Panc1 (cell line): ENCODE measurements at regions not wholly inside any gene's neighbourhood (a gene's known extent, or its start where the extent isn't known, plus 50 kb on each side); places are given as distances from the start of the nearest gene placed in this dataset.
A peak's percentile ranks its signal among the peaks of the same experiment; 100 is the strongest.

Experiments
- ATAC-seq: fragments of 200-7000 bp; cut with Tn5 transposase; 2 replicates; pipeline ENCODE4 v1.9.1; 2020; ENCODE audit warnings: mild to moderate bottlenecking, moderate library complexity
- BruUV-seq: library from RNA; stranded (reverse); fragments of 400-500 nt; replicated peaks from 2 replicates; lab custom pipeline; 2021; lab: Mats Ljungman, UMichigan
- CTCF ChIA-PET: fragments of 300-600 bp; sonication (Branson Sonifier 250); formaldehyde crosslinking; loops from one replicate; lab custom pipeline; 2022; ENCODE audit warnings: antibody characterized with exemption; lab: Charles Lee
- POLR2A ChIA-PET: fragments of 300-600 bp; sonication (Branson Sonifier 250); formaldehyde crosslinking; loops from one replicate; lab custom pipeline; 2022; ENCODE audit warnings: antibody characterized with exemption; lab: Charles Lee
- DNase-seq: peaks from one replicate; pipeline ENCODE4 v3.0.0-alpha.2; 2010; ENCODE audit warnings: low read depth, low spot score
- H3K27ac ChIP-seq: 2 replicates; pipeline ENCODE4 v1.5.1; 2011; ENCODE audit warnings: mild to moderate bottlenecking, low read length, inconsistent platforms
- H3K27me3 ChIP-seq: fragments of 200-500 bp; sonication (Bioruptor generic); 2 replicates; pipeline ENCODE4 v1.6.0; 2014; ENCODE audit warnings: low read length, inconsistent platforms; ENCODE audit not compliant: control insufficient read depth, insufficient read depth
- H3K36me3 ChIP-seq: fragments of 200-500 bp; sonication (Bioruptor generic); 2 replicates; pipeline ENCODE4 v1.5.1; 2014; ENCODE audit warnings: inconsistent platforms, mild to moderate bottlenecking, low read length, moderate library complexity; ENCODE audit not compliant: control insufficient read depth, insufficient read depth
- H3K4me1 ChIP-seq: 2 replicates; pipeline ENCODE4 v1.5.1; 2011; ENCODE audit warnings: inconsistent platforms, mild to moderate bottlenecking, low read length, moderate library complexity; ENCODE audit not compliant: control insufficient read depth, insufficient read depth
- H3K4me3 ChIP-seq, 2 experiments: 2 replicates each; pipeline ENCODE4 v1.5.1; 2011 to 2012; ENCODE audit warnings: low read depth in 2 of 2, low read length in 2 of 2, mild to moderate bottlenecking in 2 of 2, inconsistent platforms in 1 of 2, moderate library complexity in 1 of 2
- H3K9me3 ChIP-seq: fragments of 200-500 bp; sonication (Bioruptor generic); 2 replicates; pipeline ENCODE4 v1.5.1; 2014; ENCODE audit warnings: low read depth, mild to moderate bottlenecking, inconsistent platforms, low read length, moderate library complexity; ENCODE audit not compliant: control insufficient read depth, insufficient read depth
- POLR2AphosphoS5 ChIP-seq: IDR thresholded peaks from 2 replicates; pipeline ENCODE4 v1.6.1; 2012; ENCODE audit warnings: mild to moderate bottlenecking, low read depth, low read length, moderate library complexity
- REST ChIP-seq, 2 experiments: IDR thresholded peaks; 2 replicates each; pipeline ENCODE4 v1.6.1; 2011 to 2012; ENCODE audit warnings: low read depth in 2 of 2, control low read depth in 1 of 2, low read length in 1 of 2, mild to moderate bottlenecking in 1 of 2, moderate library complexity in 1 of 2; ENCODE audit not compliant: insufficient read depth in 1 of 2
- SIN3A ChIP-seq: IDR thresholded peaks from 2 replicates; pipeline ENCODE4 v1.6.1; 2012; ENCODE audit warnings: low read depth, mild to moderate bottlenecking, low read length, moderate library complexity, borderline replicate concordance; ENCODE audit not compliant: insufficient read depth
- TCF7L2 ChIP-seq: IDR thresholded peaks from 2 replicates; pipeline ENCODE4 v1.6.1; 2011; ENCODE audit warnings: mild to moderate bottlenecking, low read depth, low read length, inconsistent platforms
- in situ Hi-C: cut with HindIII; loops from 2 replicates; pipeline ENCODE4 v1.10.0; 2016; ENCODE audit warnings: low sequenced_read_pairs, low pct_unique_long_range_greater_than_20kb
- intact Hi-C: fragments of 100-400 bp; cut with micrococcal nuclease; formaldehyde crosslinking; loops from one replicate; pipeline ENCODE4 v1.10.0; 2022; ENCODE audit not compliant: unreplicated experiment
- TF ChIP-seq, protein P1 (sequence below): fragments of 450-650 bp; IDR thresholded peaks from 2 replicates; pipeline ENCODE4 v1.5.1; 2017; ENCODE audit warnings: mild to moderate bottlenecking

DNA sequence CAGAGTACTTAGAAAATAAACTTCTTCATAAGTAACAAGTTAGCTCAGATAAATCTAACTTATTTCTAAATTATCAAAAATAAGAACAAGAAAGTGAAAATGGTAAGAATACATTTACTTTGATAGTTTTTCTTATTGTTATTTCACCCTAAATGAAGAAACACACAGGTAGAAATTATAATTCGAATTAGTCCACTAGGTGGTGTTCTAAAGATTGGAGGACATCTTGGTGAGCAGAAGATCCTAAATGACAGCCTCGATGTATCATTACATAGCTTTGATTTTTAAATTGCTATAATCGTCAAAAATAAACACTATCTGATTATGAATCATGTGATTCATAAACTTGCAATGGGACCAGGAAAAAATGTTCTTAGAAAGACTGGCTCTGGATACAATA, 280.8 kb upstream of the UBE2E2 start:
- H3K27ac ChIP-seq = no peak overlapping the region
- H3K27me3 ChIP-seq = no peaks in the 10 kb centered on the region
- DNase-seq (no peak), ATAC-seq (no peak)
- intact Hi-C loops = no loop called here
- ChIA-PET POLR2A (no interaction called here), CTCF (interaction anchor here (0.6 kb wide), 1 partner anchor 139 kb away, joined by 4 read pairs; no protein-coding TSS in a partner anchor)
- TF ChIP-seq, protein P1, sequence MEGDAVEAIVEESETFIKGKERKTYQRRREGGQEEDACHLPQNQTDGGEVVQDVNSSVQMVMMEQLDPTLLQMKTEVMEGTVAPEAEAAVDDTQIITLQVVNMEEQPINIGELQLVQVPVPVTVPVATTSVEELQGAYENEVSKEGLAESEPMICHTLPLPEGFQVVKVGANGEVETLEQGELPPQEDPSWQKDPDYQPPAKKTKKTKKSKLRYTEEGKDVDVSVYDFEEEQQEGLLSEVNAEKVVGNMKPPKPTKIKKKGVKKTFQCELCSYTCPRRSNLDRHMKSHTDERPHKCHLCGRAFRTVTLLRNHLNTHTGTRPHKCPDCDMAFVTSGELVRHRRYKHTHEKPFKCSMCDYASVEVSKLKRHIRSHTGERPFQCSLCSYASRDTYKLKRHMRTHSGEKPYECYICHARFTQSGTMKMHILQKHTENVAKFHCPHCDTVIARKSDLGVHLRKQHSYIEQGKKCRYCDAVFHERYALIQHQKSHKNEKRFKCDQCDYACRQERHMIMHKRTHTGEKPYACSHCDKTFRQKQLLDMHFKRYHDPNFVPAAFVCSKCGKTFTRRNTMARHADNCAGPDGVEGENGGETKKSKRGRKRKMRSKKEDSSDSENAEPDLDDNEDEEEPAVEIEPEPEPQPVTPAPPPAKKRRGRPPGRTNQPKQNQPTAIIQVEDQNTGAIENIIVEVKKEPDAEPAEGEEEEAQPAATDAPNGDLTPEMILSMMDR = peak; percentile 34; the same call in 1 of the 2 replicates
- no peak for TF ChIP-seq POLR2AphosphoS5
- H3K4me1 ChIP-seq = no peaks in the 10 kb centered on the region
- no peaks in the 10 kb centered on the region for H3K36me3 ChIP-seq
- H3K9me3 ChIP-seq = no peaks in the 10 kb centered on the region
- no peak overlapping the region for H3K4me3 ChIP-seq
- in situ Hi-C loops = no loop called here
- no TSS peak for BruUV-seq

GRCh38 chr3:22923711-22924110, 279.4 kb upstream of the UBE2E2 start:
- in situ Hi-C loops = no loop called here
- Histone ChIP-seq H3K36me3 (no peaks in the 10 kb centered on the region), H3K9me3 (no peaks in the 10 kb centered on the region), H3K27ac (no peak overlapping the region), H3K4me3 (no peak overlapping the region), H3K27me3 (no peaks in the 10 kb centered on the region), H3K4me1 (no peaks in the 10 kb centered on the region)
- DNase-seq = no peak
- ChIA-PET POLR2A (no interaction called here), CTCF (no interaction called here)
- TF ChIP-seq, protein P1 = no peak
- TF ChIP-seq REST (IDR thresholded peaks at IDR 0.05; ENCODE audit: insufficient read depth in 1 of 2, low read depth in 2 of 2, low read length in 1 of 2) = no peak
- TF ChIP-seq TCF7L2 = no peak
- TF ChIP-seq POLR2AphosphoS5 = no peak
- TF ChIP-seq SIN3A = no peak
- BruUV-seq = no TSS peak
- intact Hi-C loops = no loop called here
- no peak for ATAC-seq
